Mucosa of descending colon (tissue), 3 donors: ENCODE measurements at regions not wholly inside any gene's neighbourhood (a gene's known extent, or its start where the extent isn't known, plus 50 kb on each side); places are given as distances from the start of the nearest gene placed in this dataset.

Experiments
- ATAC-seq: fragments of 200-7000 bp; cut with Tn5 transposase; one replicate; pipeline ENCODE4 v1.9.1; 2020; ENCODE audit warnings: mild to moderate bottlenecking, moderate library complexity
- DNase-seq, 3 donors: peaks; one replicate each; pipeline ENCODE4 v3.0.0-alpha.2; 2020
- H3K36me3 ChIP-seq: fragments of 200-600 bp; one replicate; pipeline ENCODE4 v1.8.0; 2021; ENCODE audit warnings: low read depth, mild to moderate bottlenecking
- H3K4me1 ChIP-seq: fragments of 200-600 bp; one replicate; pipeline ENCODE4 v1.8.0; 2021; ENCODE audit warnings: low read depth, mild to moderate bottlenecking
- H3K4me3 ChIP-seq: fragments of 200-600 bp; one replicate; pipeline ENCODE4 v1.8.0; 2021; ENCODE audit warnings: mild to moderate bottlenecking
- H3K9me3 ChIP-seq: fragments of 200-600 bp; one replicate; pipeline ENCODE4 v1.8.0; 2021; ENCODE audit warnings: mild to moderate bottlenecking
- CTCF ChIP-seq: fragments of 200-600 bp; IDR thresholded peaks from one replicate; pipeline ENCODE4 v1.8.0; 2022; ENCODE audit warnings: antibody characterized with exemption, mild to moderate bottlenecking
- intact Hi-C, 2 donors: fragments of 100-400 bp; cut with DNase I in 1 of 2; cut with micrococcal nuclease in 1 of 2; formaldehyde crosslinking; loops; one replicate each; pipeline versions ENCODE4 v1.11.0 to v1.11.1; 2022; cut with DNase I, micrococcal nuclease
- donor health status: DM: no; HTN: no; CAD: no; lungs with moderate emphysema.
- donor health status: DM: no; HTN: no; CAD: no.
- donor health status: DM: no; HTN: yes; CAD: no.

- no peak overlapping the region for H3K4me3 ChIP-seq
- DNase-seq (no peak), ATAC-seq (no peak)
- intact Hi-C loops: no loop called here
- no peaks in the 10 kb centered on the region for H3K36me3 ChIP-seq
- TF ChIP-seq CTCF: no peak
- no peaks in the 10 kb centered on the region for H3K4me1 ChIP-seq
- H3K9me3 ChIP-seq: no peaks in the 10 kb centered on the region
These were observed 583.6 kb upstream of the PIK3C3 start for GRCh38 chr18:41371156-41372045.

GRCh38 chr18:41370740-41371139, 584.3 kb upstream of the PIK3C3 start:
- no peak overlapping the region for H3K4me3 ChIP-seq
- no peaks in the 10 kb centered on the region for H3K36me3 ChIP-seq
- intact Hi-C loops: no loop called here
- TF ChIP-seq CTCF: no peak
- no peaks in the 10 kb centered on the region for H3K4me1 ChIP-seq
- DNase-seq: no peak
- no peaks in the 10 kb centered on the region for H3K9me3 ChIP-seq
- ATAC-seq: no peak

DNA sequence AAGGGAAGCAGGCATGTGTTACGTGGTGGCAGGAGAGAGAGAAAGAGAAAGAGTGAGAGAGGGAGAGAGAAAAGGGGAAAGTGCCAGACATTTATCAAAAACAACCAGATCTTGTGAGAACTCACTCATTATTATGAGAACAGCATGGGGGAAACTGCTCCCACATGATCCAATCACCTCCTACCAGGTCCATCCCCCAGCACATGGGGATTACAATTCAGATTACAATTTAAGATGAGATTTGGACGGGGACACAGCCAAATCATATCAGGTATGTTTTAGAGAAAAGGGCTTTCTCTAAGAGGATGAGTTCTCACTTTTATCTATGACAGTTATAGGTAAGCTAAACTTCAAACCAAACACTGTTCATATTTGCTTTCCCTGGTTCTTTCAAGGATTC, 597.3 kb upstream of the PIK3C3 start:
- intact Hi-C loops: no loop called here
- no peak for TF ChIP-seq CTCF
- Histone ChIP-seq H3K4me1 (no peaks in the 10 kb centered on the region), H3K9me3 (no peaks in the 10 kb centered on the region), H3K36me3 (no peaks in the 10 kb centered on the region), H3K4me3 (no peak overlapping the region)
- no peak for DNase-seq
- no peak for ATAC-seq

GRCh38 chr18:41353777-41354528, 601.1 kb upstream of the PIK3C3 start:
- Histone ChIP-seq H3K9me3 (no peaks in the 10 kb centered on the region), H3K36me3 (no peaks in the 10 kb centered on the region), H3K4me1 (no peaks in the 10 kb centered on the region), H3K4me3 (no peak overlapping the region)
- DNase-seq: no peak
- intact Hi-C loops: no loop called here
- TF ChIP-seq CTCF: no peak
- no peak for ATAC-seq

DNA sequence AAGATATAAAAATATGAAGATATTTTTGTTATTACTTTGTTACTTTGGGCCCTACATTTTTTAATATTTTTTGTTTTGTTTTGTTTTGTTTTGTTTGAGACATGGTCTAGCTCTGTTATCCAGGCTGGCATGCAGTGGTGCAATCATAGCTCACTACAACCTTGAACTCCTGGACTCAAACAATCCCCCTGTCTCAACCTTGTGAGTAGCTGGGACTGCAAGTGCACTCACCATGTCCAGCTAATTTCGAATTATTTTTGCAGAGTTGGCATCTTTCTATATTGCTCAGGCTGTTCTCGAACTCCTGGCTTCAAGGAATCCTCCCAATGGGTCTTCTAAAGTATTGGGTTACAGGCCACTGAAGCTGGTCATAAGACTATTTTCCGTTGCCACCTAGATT, 603.6 kb upstream of the PIK3C3 start:
- DNase-seq: no peak
- H3K9me3 ChIP-seq: no peaks in the 10 kb centered on the region
- TF ChIP-seq CTCF: no peak
- H3K4me1 ChIP-seq: no peaks in the 10 kb centered on the region
- intact Hi-C loops: no loop called here
- H3K36me3 ChIP-seq: no peaks in the 10 kb centered on the region
- no peak overlapping the region for H3K4me3 ChIP-seq
- ATAC-seq: no peak
